HG03342 (cell line): ENCODE measurements at regions not wholly inside any gene's neighbourhood (a gene's known extent, or its start where the extent isn't known, plus 50 kb on each side); places are given as distances from the start of the nearest gene placed in this dataset.
"Not testable (repeated sequence)": the region's sequence is repeated elsewhere in the genome, so short reads cannot be mapped to it uniquely, and the experiment has no call there.

Source experiments
- ATAC-seq: cut with Tn5 transposase; IDR thresholded peaks from one replicate; pipeline ENCODE4 v1.9.1; 2021; ENCODE audit warnings: mild to moderate bottlenecking, moderate library complexity; ENCODE audit not compliant: unreplicated experiment

GRCh38 chr4:138861135-138861534, 154.4 kb upstream of the NOCT start:
- ATAC-seq = no peak

- ATAC-seq = not testable (repeated sequence)
These were observed 155.2 kb upstream of the NOCT start for GRCh38 chr4:138860357-138860756.

GRCh38 chr4:138859254-138859653, 156.3 kb upstream of the NOCT start:
- ATAC-seq = no peak

GRCh38 chr4:138858419-138858818, 157.2 kb upstream of the NOCT start:
- ATAC-seq = no peak

- no peak for ATAC-seq
These were observed 158.2 kb upstream of the NOCT start for GRCh38 chr4:138857416-138857815.

- ATAC-seq = no peak
These were observed 162.9 kb upstream of the NOCT start for GRCh38 chr4:138852681-138853080.

- no peak for ATAC-seq
These were observed 163.9 kb upstream of the NOCT start for GRCh38 chr4:138851391-138852335.

- ATAC-seq = no peak
These were observed 169.9 kb upstream of the NOCT start for GRCh38 chr4:138845664-138846063.

GRCh38 chr4:138845054-138845453, 170.5 kb upstream of the NOCT start:
- ATAC-seq = no peak

GRCh38 chr4:138843616-138844015, 172.0 kb upstream of the NOCT start:
- no peak for ATAC-seq

GRCh38 chr4:138841343-138841742, 174.2 kb upstream of the NOCT start:
- ATAC-seq = no peak

GRCh38 chr4:138838251-138838650, 177.3 kb upstream of the NOCT start:
- no peak for ATAC-seq

- ATAC-seq = no peak
These were observed 179.6 kb upstream of the NOCT start for GRCh38 chr4:138835832-138836533.

- ATAC-seq = peak; percentile 47
These were observed 181.6 kb upstream of the NOCT start for GRCh38 chr4:138833974-138834373.

- no peak for ATAC-seq
These were observed 183.0 kb upstream of the NOCT start for GRCh38 chr4:138832563-138832962.

- no peak for ATAC-seq
These were observed 183.6 kb upstream of the NOCT start for GRCh38 chr4:138831948-138832347.

GRCh38 chr4:138828926-138829325, 186.7 kb upstream of the NOCT start:
- ATAC-seq = no peak

- no peak for ATAC-seq
These were observed 188.8 kb upstream of the NOCT start for GRCh38 chr4:138826754-138827153.

- no peak for ATAC-seq
These were observed 189.3 kb upstream of the NOCT start for GRCh38 chr4:138826322-138826721.

- ATAC-seq = no peak
These were observed 194.2 kb upstream of the NOCT start for GRCh38 chr4:138821331-138821730.

GRCh38 chr4:138816875-138817274, 198.7 kb upstream of the NOCT start:
- ATAC-seq = no peak

GRCh38 chr4:138815811-138816210, 199.8 kb upstream of the NOCT start:
- ATAC-seq = no peak
